HG02970 (cell line): ENCODE measurements at regions not wholly inside any gene's neighbourhood (a gene's known extent, or its start where the extent isn't known, plus 50 kb on each side); places are given as distances from the start of the nearest gene placed in this dataset.

ENCODE experiments used
- ATAC-seq: cut with Tn5 transposase; IDR thresholded peaks from one replicate; pipeline ENCODE4 v1.9.1; 2021; ENCODE audit warnings: mild to moderate bottlenecking, moderate library complexity, moderate number of reproducible peaks; ENCODE audit not compliant: unreplicated experiment, low FRiP score

DNA sequence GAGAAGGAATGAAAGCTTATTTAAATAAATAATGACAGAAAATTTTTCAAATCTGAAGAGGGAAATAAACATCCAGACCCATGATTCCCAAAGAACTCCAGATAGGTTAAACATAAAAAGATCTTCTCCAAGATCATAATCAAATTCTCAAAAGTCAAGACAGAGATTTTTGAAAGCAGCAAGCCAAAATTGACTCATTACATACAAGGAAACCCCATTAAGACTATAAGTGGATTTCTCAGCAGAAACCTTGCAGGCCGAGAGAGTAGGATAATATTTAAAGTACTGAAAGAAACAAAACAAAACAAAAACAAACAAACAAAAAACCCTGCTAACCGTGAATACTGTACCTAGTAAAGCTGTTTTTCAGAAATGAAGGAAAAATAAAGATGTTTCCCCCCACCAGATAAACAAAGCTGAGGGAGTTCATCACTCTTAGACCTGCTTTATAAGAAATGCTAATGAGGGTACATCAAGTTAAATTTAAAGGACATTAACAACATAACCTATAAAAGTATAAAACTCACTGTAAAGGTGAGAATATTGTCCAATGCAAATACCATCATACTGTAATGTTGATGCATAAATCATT is 412.2 kb downstream of the INSC start:
- ATAC-seq: no peak

GRCh38 chr11:15532432-15532831 is 417.7 kb downstream of the INSC start:
- ATAC-seq: no peak

DNA sequence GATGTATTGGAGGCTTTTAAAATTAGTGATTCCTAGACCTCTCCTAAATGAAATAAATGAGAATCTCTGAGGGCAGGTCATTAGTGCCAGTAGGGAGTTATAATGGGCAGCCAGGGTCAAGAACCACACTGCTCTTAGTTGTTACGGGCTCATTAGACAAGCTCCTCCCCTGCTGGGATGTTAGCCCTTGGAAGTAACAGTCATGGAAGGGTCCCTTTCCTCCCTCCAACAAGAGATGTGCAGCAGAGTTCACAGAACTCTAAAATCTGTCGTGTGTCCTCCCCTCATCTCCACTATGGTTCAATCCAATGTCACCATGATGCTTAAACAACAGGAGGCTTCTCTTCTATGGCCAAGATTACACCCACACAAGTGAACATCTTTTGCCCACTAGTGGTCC is 419.5 kb downstream of the INSC start:
- ATAC-seq: no peak

DNA sequence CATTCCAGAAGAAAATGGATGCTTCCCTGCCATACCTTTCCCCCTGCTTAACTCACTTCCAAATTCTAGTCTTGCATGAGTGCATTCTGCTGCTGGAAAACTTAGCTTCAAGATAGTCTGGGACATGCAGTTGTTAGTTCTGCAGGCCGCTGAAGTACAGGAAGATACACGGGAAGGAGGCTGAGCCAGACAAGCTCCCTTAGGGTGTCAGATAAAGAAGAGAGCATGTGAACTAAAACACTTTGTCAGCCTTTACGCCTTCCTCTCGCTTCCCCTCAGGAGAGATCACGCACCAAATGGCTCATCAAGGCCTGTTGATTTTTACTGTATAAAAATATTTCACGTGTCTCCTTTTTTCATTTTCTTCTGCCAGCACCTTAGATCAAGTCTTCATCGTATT is 420.7 kb downstream of the INSC start:
- no peak for ATAC-seq

GRCh38 chr11:15536438-15536837 is 421.7 kb downstream of the INSC start:
- no peak for ATAC-seq

GRCh38 chr11:15539645-15540044 is 424.9 kb downstream of the INSC start:
- no peak for ATAC-seq

- no peak for ATAC-seq
Observed at GRCh38 chr11:15541079-15541478, 426.4 kb downstream of the INSC start.

GRCh38 chr11:15544353-15544752 is 429.6 kb downstream of the INSC start:
- no peak for ATAC-seq

- ATAC-seq: no peak
Observed at GRCh38 chr11:15547685-15548084, 433.0 kb downstream of the INSC start.

DNA sequence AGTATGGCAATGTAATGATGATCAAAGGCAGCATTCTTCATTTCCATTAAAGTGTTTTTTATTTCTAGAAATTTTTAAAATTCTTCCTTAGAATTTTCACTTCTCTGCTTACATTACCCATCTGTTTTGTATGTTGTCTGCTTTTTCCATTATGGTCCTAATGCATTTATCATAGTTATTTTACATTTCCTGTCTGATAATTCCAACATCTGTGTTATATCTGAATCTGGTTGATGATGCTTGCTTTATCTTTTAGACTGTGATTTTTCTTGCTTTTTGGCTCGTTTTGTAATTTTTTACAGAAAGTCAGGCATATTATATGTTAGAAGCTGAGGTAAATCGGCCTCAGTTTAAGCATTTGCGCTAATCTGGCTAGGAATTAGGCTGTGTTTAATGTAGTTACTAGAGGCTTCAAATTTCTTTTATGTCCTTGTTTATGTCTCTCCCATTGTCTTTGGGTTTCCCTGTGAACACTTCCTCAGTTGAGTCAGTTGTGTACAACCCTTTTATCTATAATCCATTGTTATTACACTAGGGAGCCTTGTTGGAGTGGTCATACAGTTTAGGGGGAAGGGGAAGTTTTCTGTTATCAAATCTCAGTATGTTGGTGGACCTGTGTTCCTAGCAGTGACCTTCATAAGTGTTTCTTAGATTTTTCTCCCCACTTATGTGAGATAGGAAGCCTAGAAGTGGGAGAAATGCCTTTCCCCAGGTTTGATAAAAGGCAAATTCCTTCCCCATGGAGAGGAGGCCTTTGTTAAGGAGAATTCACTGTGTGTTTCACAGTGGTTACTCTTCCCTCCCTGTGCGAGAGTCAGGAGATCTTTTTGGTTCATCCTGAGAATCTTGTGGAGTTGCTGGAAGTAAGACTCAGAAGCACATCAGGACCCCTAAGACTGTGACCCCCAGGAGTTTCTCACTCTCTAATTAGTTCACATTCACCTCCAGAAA is 437.5 kb downstream of the INSC start:
- ATAC-seq: no peak

GRCh38 chr11:15555161-15555560 is 440.4 kb downstream of the INSC start:
- ATAC-seq: no peak

DNA sequence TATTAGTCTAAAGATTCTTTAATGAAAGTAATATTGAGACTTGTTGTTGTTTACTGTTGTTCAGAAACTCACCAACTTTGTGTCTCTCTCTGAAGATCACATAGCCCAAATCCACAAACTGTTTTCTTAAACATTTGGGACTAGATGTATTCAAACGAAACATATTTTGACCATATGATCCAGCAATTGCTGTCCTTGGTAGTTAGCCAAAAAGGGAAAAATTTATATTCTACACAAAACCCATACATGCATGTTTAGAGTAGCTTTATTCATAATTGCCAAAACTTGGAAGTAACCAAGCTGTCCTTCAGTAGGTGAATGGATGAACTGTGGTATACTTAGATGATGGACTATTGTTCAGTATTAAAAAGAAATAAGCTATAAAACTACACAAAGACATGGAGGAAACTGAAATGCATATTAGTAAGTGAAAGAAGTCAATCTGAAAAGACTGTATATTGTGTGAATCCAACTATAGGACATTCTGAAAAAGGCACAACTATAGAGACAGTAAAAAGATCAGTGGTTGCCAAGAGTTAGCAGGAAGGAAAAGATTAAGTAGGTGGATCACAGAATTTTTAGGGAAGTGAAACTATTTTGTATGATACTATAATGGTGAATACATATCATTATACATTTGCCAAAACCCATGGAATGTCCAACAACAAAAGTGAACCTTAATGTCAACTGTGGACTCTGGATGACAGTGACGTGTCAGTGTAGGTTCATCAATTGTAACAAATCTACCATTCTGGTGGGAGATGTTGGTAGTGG is 442.9 kb downstream of the INSC start:
- ATAC-seq: no peak

DNA sequence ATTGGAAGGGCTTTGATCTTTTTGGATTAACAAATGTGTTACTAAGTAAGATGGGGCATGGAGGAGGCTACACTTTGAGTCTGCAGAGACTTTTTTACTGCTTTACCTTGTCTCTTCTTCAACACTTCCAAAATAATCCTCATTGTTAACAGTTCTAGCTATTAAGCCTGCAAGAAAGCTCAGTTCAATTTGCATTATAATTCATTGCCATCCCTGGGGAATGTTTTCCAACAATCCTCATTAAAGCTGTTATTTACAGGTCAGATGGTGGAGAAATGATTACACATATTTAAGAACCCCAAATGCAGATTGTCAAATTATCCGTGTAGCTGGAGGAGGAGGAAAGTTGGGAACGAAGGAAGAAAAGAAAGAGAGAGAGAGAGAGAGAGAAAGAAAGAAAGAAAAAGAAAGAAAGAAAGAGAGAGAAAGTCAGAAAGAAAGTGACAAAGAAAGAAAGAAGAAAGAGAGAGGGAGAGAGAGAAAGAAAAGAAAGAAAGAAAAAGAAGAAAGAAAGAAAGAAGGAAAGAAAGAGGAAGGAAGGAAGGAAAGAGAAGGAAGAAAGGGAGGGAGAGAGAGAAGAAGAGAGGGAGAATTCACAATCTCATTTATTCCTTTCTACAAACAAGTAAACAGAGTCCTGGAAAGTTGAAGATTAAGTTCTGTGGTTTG is 443.9 kb downstream of the INSC start:
- ATAC-seq: no peak

GRCh38 chr11:15560689-15561467 is 446.2 kb downstream of the INSC start:
- ATAC-seq: no peak

- ATAC-seq: no peak
Observed at GRCh38 chr11:15562230-15562629, 447.5 kb downstream of the INSC start.

DNA sequence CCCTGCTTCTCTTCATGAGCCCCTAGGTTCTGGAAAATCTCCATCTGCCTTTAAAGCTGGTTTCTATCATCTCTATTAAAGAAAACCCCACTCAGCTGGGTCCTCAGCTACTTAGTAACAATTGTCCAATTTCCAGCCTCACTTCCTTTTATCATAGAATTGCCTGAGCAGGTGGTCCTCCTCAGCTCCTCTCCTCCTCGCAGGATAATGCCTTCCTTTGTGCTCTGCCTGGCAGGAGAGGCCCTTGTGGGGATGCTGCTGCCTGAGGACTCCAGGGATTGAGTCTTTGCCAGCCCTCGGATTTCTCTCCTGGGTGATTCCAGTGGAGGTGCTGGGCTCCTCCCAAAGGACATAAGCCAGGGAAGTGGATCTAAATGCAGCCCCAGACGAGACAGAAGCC is 448.3 kb downstream of the INSC start:
- ATAC-seq: no peak

DNA sequence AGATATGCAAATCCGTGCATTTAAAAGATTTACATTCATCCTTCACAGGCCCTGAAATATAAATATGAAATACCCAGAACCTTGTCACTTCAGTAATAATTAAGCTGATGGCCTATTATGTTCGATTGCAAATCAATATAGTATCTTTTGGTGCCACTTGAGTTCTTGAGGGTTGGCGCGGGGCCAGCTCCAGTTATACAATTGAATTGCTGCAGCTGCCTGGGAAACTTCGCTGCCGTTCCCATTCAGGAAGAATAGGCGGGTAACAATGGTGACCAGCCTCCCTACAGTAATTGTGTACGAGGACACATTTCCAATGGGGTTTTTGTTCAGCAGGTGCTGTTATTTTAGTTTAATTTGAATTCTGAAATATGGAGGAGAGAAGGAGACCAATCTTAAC is 451.2 kb downstream of the INSC start:
- ATAC-seq: no peak

DNA sequence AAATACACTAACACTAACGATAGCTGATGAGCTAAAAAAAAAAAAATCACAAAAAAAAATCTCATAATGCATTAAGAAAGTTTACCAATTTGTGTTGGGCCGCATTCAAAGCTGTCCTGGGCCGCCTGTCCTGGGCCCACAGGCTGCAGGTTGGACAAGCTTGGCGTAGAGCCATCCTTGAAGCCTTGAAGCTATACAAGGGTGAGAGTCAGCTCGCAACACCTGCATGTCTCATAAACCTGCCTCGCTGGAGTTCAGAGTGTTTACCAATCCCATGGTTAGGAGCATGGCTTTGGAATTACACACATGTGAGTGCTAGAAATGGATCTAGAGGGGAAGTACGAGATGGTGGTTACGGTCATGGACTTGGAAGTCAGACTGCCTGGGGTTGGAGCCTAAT is 453.7 kb downstream of the INSC start:
- ATAC-seq: no peak

DNA sequence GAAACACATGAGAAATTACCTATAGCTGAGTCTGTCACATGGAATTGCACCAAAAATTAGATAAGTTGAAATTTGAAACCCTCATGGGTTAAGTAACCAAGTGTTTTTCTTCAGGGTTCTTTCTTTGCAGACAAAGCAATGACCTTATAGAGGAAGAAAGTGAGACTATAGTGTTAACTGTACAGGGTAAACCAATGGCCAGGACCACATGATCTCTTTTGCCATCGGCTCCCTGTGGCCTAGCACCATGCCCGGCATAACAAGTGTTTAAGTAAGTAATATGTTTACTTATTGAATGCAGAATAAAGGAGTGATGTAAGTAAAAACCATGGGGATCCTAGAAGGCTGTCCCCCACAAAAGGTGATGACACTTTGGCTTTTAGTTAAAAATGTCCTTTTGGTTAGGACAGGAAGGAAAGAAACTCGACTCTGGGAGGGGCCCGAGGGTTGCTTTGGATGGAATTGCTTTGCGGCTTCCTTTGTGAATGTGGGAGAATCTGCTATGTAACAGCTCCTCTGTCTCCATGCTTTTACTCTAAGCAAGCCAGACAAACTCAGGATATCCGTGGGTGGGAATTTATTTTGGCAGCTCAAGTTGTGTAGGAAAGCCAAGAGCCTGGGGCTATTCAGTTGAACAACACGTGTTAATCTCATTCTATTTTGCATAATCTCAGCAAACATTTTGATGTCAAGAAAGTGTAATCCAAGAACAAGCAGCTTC is 454.7 kb downstream of the INSC start:
- ATAC-seq: no peak
